ENCODE measurements at regions not wholly inside any gene's neighbourhood (a gene's known extent, or its start where the extent isn't known, plus 50 kb on each side); places are given as distances from the start of the nearest gene placed in this dataset.
"Not testable (repeated sequence)": the region's sequence is repeated elsewhere in the genome, so short reads cannot be mapped to it uniquely, and the experiment has no call there.

DNA sequence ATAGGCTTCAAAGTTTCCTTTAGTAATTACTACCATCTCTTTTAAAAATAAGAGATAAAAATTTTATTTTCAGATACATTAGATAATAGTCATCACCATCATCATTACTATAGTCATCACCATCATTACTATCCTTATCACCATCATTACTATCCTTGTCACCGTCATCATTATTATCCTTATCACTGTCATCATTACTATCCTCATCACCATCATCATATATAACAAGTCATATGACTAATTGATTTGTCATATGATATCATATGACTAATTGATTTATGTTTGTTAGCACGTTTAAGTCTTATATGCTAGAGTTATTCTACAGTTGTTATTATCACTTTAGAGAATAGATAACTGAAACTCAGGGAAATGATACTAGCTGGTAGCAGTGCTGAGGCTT is 382.1 kb upstream of the CDH18 start:
- no peak for DNase-seq

DNA sequence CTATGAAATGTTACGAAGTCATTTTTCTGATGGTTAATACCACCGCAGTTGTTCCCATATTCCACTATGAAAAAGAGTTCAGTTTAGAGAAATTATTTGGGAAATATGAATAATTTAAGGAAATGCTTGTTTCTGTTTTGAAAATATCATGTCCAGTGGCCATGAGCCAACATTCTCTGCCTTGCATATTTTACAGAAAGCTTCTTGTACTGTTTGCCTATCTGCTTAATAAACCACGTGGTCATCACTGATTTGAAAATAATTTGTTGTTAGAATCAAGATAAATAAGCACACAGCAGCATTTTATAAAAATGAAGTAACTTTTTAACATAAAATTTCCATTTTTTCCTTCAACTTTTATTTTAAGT is 381.5 kb upstream of the CDH18 start:
- no peak for DNase-seq

DNA sequence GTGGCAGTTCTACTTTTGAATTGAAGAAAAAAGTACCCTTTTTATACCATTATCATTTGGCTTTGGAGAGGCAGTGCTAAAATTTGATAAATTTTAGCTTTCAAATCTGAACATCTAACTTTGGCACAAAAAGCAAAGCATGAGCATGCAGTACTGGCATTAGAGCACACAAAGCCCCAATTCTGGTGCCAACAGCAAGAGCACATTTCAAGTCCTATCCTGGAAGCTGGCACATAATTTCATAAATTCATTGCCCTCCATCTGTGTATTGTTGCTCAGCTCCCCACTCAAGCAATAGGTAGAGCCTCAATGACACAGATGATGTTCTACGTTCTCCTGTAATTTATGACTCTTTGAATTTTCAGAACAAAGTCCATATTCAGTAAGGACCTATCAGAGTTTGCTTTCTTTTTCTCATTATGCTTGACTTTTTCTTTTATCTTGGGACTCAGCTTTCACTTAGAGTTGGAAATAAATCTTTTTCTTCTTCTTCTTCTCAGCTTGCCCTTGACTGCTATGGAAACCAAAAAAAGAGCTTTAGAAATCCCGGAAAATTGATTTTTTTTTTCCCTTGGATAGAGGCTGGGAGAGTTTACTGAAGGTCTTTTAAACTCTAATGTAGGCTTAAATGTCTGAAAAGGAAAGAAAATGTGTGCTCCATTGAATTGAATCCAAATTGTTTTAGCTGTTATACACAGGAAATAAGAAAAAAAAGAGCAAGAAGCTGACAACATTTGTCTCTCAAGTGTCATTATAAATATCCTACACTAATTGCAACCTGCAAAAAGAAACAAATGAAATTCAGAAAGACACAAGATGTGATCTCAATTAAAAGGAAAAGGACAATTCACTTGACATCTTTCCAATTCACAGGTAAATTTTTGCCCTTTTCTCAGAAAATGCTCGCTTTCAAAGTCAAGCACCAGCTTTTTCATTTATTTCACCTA is 380.8 kb upstream of the CDH18 start:
- no peak for DNase-seq

DNA sequence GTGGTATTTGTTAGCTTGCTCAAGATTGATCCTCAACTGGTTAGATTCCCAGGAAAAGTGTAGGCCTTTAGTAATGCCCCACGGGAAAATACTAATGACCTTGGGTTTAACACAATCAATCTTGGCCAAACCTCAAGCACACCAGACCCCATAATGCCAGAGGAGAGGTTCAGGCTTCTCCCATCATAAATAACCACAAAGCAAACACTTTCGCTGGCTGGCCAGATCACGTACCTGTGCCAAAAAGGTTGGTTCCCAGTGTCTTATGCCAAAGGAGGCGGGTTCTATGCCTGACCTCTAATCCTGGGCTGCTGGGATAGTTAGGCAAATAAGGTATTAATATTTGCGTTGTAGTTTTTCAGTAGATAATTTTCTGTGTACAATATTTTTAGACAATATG is 379.2 kb upstream of the CDH18 start:
- no peak for DNase-seq

DNA sequence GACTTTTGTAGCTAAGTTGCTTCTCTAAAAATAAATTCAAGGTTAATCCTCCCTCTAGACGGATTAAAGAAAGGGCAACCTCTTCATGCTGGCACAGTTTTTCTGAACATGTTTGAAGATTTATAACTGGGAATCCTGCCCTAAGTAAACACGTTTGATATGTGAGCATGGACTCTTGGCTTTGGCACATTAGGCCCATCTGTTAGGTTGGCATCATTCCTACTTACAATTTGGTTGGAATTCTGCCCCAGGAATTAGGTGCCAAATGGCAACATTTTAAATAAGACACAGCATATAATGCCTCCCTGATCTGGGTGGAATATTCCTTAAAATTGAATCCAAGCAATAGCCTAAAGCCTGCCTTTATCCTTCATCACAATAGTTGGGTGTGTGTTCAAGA is 372.3 kb upstream of the CDH18 start:
- no peak for DNase-seq

GRCh38 chr5:20359377-20359776 is 371.4 kb upstream of the CDH18 start:
- DNase-seq = no peak

- DNase-seq = no peak
These were observed 365.5 kb upstream of the CDH18 start for GRCh38 chr5:20353499-20353898.

- no peak for DNase-seq
These were observed 363.8 kb upstream of the CDH18 start for GRCh38 chr5:20351849-20352248.

DNA sequence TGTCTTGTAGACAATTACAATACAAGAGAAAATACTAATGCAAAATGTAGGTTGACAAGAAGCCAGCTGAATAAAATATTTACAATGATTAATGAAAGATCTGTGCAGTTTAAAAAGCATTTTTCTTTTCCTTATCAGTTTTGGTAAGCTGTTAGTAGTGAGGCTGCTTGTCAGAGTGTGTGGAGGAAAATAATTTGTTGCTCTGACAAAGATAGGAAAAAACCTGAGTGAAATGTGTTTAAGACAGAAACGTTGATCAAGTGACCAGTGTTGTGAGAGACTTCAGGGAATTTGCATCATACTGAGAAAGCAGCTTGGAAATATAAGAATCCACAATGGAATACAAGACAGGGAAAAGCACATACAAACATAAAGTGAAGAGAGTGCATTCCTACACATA is 360.3 kb upstream of the CDH18 start:
- no peak for DNase-seq

DNA sequence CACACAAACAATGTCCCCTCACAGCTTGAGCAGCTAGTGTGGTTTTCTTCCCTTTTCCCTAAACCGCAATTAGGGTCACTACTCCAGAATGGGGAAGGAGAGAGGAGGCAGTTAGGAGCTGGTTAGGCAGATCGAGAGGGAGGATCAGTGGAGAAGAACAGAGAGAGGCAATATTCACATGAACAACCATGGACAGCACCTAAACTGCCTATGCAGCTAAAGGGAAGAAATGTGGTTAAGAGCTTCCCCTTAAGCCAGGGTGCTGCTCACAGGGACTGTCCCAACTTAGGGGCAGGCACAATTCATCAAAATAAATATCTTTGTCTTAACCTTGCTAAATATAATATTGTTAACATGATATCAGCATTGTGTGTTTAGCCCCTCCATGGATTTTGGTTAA is 359.3 kb upstream of the CDH18 start:
- no peak for DNase-seq

GRCh38 chr5:20340126-20340525 is 352.1 kb upstream of the CDH18 start:
- DNase-seq = no peak

- no peak for DNase-seq
These were observed 348.0 kb upstream of the CDH18 start for GRCh38 chr5:20335978-20336377.

- no peak for DNase-seq
These were observed 343.8 kb upstream of the CDH18 start for GRCh38 chr5:20331826-20332225.

- DNase-seq = peak; percentile 32
These were observed 335.3 kb upstream of the CDH18 start for GRCh38 chr5:20323323-20323722.

DNA sequence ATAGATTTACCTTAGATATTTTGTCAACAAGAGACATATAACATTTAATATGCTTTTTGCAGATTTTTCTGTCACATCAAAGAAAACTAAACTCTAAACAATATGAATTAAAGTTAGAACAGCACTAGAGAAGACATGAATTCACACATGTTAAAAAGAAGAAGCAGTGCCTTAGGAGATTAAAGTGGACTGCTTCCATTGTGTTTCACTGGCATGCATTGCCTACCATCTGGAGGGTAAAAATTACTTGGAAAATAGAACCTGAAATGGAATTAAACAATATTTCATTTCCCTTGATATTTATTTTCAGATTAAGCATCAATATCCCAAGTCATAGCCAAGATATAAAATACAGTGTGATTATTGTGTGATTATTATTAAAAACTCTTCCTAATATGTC is 319.4 kb upstream of the CDH18 start:
- DNase-seq = no peak

DNA sequence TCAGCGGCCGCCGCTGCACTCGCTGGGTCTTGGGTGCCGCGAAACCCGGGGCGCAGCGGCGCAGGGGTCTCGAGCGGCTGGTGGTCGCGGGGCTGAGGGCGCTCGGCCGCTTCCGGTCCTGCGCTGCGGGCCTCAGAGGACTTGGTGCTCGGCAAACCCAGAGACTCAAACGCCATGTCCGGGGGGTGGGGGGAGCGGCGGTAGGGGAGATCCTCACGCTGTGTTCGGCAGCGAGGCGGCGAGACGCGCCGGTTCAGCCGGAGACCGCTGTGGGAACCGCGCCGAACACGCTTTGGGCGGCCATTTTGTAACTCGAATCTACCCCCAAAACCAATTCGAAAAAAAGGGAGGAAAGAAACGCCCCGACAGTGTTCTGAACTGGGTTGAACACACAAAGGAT is 317.5 kb upstream of the CDH18 start:
- DNase-seq = no peak

DNA sequence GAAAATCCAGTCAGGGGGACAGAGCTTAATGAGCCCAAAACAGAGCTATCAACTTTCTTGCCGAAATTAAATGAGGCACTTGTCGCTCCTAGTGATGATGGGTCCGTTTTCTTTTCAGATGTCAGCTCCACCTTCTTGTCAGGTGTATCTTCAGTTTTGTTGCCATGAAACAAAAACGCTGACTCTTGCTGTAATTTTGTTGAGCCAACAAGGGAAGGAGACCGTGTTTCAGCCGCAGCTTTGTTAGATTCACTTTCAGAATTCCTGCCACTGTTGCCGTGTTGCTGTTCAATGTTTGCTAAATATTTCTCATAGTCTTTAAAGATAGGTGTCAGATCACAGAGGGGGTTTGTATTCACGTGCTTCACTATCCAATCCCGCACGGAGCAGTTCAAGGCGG is 316.6 kb upstream of the CDH18 start:
- DNase-seq = not testable (repeated sequence)

DNA sequence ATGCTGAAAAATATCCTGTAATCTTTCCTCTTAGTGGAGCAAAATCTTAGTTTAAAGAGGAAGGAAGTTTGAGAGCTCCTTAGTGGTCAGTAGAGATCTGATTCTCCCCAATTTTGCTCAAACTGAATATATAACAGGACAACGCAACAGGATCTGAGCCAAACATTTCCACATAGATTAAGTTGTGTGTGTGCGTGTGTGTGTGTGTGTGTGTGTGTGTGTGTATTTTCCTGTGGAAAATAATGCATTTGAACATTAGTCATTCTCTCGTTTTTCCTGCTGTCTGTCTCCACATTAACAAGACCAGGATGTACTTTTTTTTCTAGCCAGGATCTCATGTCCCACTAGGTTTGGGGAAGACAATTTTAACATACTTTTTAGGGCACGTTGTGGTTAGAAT is 312.1 kb upstream of the CDH18 start:
- no peak for DNase-seq

- DNase-seq = no peak
These were observed 306.7 kb upstream of the CDH18 start for GRCh38 chr5:20294696-20295095.

DNA sequence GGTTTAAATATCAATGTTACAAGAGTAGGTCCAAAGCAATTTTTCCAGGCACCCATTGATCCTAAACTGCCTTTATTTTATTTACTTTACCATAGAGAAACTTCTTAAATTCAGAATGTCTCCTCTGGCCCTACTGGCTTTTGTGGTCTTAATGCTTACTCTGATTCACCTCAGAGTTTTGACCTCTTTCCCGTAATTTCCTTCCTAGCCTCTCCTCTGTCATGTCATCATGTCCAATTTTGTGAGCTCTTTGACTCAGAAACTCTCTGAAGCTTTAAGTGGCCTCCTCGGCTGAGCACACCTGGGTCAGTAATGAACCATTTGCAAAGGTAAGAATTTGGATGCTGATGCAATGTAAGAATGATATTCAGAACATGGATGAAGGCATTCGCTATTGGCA is 303.8 kb upstream of the CDH18 start:
- no peak for DNase-seq

DNA sequence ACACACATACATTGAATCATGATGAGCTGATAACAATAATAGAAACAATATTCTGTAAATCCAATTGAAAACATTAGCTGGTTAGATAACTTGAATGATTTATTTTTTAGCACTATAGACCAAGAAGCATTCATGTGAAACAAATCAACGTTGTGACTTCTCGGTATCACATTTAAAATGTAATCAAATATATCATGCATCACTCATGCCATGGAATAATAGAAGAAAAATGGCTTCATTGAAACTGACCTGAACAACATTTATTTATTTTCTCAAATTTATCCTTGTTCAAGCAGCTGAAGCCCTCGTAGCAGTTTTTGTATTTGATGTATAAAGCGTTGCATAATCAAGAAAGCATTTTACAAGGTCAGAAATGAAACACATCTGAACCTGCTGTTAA is 299.6 kb upstream of the CDH18 start:
- DNase-seq = no peak

GRCh38 chr5:20286512-20286911 is 298.5 kb upstream of the CDH18 start:
- DNase-seq = no peak

DNA sequence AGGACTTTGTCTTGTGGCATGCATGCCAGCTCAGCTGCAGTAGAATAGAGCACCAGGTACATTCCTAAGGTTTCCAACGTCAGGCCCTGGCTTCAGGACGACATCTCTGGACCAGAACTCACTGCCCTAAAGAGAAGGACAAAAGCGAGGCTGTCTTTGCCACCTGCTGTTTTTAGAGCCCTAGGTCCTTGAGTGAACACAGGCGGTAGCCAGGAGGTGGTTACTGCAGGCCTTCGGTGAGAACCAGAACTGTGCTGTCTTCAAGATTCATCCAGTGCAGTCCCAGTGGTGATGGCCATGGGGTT is 288.9 kb upstream of the CDH18 start:
- no peak for DNase-seq

DNA sequence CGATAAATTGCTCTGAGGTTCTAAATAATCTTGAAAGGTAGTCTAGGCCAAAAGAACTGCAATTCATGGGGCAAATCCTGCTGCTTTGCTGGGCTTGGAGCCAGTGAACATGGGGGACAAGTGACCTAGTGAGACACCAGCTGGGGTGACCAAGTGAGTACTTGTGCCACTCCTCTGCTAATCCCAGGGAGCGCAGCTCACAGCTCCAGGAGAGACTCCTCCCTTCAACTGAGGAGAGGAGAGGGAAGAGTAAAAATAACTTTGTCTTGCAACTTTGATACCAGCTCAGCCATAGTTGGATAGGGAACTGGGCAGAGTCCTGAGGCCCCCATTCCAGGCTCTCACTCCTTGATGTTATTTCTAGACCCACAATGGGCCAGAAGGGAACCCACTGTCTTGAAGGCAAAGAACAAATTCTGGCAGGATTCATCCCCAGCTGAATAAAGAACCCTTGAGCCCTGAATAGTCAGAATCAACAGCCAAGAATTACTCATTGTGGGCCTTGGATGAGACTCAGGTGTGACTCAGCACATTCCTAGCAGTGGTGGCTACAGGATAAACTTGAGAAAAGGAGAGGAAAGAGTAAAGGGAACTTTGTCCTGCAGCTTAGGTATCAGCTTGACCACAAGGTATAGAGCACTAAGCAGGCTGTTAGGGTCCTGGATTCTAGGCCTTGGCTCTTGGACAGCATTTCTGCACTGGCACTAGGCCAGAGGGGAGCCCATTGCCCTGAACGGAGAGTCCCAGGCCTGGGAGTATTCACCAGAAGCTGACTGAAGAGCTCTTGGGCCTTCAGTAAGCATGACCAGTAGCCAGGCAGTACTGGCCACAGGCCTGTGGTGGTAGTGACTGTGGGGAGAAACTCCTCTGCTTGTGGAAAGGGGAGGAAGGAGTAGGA is 288.3 kb upstream of the CDH18 start:
- no peak for DNase-seq

Data from NCI-H510A treated with DMSO at 0.1 percent for 48 hours (cell line).